K562 (cell line): ENCODE measurements at regions not wholly inside any gene's neighbourhood (a gene's known extent, or its start where the extent isn't known, plus 50 kb on each side); places are given as distances from the start of the nearest gene placed in this dataset.

ENCODE experiments used
- ARID2 ChIP-seq: fragments of 450-650 bp; IDR thresholded peaks from 2 replicates; pipeline ENCODE4 v1.6.1; 2017; ENCODE audit warnings: antibody characterized with exemption, mild to moderate bottlenecking
- ASH1L ChIP-seq: fragments of 450-650 bp; IDR thresholded peaks from 2 replicates; pipeline ENCODE4 v1.6.1; 2018; ENCODE audit warnings: borderline replicate concordance, mild to moderate bottlenecking, low read depth; ENCODE audit not compliant: partially characterized antibody
- CSDE1 ChIP-seq, 2 experiments: fragments of 450-650 bp; IDR thresholded peaks; 2 replicates each; pipeline ENCODE4 v1.6.1; 2016; ENCODE audit warnings: mild to moderate bottlenecking in 1 of 2
- DNMT1 ChIP-seq: fragments of 450-650 bp; IDR thresholded peaks from 2 replicates; pipeline ENCODE4 v1.6.1; 2016; ENCODE audit warnings: antibody characterized with exemption, mild to moderate bottlenecking
- KHSRP ChIP-seq: fragments of 450-650 bp; IDR thresholded peaks from 2 replicates; pipeline ENCODE4 v1.6.1; 2017
- MCM7 ChIP-seq, 2 experiments: fragments of 450-650 bp; IDR thresholded peaks; 2 replicates each; pipeline ENCODE4 v1.6.1; 2016 to 2018
- NFRKB ChIP-seq: fragments of 450-650 bp; IDR thresholded peaks from 2 replicates; pipeline ENCODE4 v1.6.1; 2016; ENCODE audit warnings: low read depth
- PHB2 ChIP-seq: fragments of 450-650 bp; IDR thresholded peaks from 2 replicates; pipeline ENCODE4 v1.6.1; 2017; ENCODE audit warnings: low read depth
- SMARCA5 ChIP-seq: fragments of 450-650 bp; IDR thresholded peaks from 2 replicates; pipeline ENCODE4 v1.6.1; 2016
- TRIM24 ChIP-seq, 2 experiments: fragments of 450-650 bp; IDR thresholded peaks; 2 replicates each; pipeline ENCODE4 v1.6.1; 2016
- YBX1 ChIP-seq: fragments of 450-650 bp; IDR thresholded peaks from 2 replicates; pipeline ENCODE4 v1.7.1; 2016; ENCODE audit warnings: mild to moderate bottlenecking
- ZNF24 ChIP-seq: fragments of 450-650 bp; IDR thresholded peaks from 2 replicates; pipeline ENCODE4 v1.6.1; 2016
- ZSCAN29 ChIP-seq: fragments of 450-650 bp; IDR thresholded peaks from 2 replicates; pipeline ENCODE4 v1.6.1; 2017
- TF ChIP-seq, protein P1 (sequence below): fragments of 450-650 bp; IDR thresholded peaks from 2 replicates; pipeline ENCODE4 v1.7.0; 2016; ENCODE audit warnings: borderline replicate concordance
- TF ChIP-seq, protein P2 (sequence below), 2 experiments: fragments of 450-650 bp; IDR thresholded peaks; 2 replicates each; pipeline ENCODE4 v1.6.1; 2016

GRCh38 chr22:16534408-16535206 lies 58.0 kb downstream of the CCT8L2 start (continued):
- TF ChIP-seq, protein P1, sequence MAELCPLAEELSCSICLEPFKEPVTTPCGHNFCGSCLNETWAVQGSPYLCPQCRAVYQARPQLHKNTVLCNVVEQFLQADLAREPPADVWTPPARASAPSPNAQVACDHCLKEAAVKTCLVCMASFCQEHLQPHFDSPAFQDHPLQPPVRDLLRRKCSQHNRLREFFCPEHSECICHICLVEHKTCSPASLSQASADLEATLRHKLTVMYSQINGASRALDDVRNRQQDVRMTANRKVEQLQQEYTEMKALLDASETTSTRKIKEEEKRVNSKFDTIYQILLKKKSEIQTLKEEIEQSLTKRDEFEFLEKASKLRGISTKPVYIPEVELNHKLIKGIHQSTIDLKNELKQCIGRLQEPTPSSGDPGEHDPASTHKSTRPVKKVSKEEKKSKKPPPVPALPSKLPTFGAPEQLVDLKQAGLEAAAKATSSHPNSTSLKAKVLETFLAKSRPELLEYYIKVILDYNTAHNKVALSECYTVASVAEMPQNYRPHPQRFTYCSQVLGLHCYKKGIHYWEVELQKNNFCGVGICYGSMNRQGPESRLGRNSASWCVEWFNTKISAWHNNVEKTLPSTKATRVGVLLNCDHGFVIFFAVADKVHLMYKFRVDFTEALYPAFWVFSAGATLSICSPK = 0 out of 2 replicates have a peak, but pooled peaks have one; percentile 54
- peak; percentile 79 to 88 for TF ChIP-seq TRIM24 (IDR thresholded peaks at IDR 0.05)
- TF ChIP-seq, protein P2, sequence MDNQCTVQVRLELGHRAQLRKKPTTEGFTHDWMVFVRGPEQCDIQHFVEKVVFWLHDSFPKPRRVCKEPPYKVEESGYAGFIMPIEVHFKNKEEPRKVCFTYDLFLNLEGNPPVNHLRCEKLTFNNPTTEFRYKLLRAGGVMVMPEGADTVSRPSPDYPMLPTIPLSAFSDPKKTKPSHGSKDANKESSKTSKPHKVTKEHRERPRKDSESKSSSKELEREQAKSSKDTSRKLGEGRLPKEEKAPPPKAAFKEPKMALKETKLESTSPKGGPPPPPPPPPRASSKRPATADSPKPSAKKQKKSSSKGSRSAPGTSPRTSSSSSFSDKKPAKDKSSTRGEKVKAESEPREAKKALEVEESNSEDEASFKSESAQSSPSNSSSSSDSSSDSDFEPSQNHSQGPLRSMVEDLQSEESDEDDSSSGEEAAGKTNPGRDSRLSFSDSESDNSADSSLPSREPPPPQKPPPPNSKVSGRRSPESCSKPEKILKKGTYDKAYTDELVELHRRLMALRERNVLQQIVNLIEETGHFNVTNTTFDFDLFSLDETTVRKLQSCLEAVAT (IDR thresholded peaks at IDR 0.05) = peak in 1 of 2 experiments; percentile 52; a peak in 1 of 4 replicates
- TF ChIP-seq PHB2 = 0 out of 2 replicates have a peak, but pooled peaks have one; percentile 43
- TF ChIP-seq MCM7 (IDR thresholded peaks at IDR 0.05) = peak in 1 of 2 experiments; percentile 40; a peak in 1 of 4 replicates
- TF ChIP-seq NFRKB = 0 out of 2 replicates have a peak, but pooled peaks have one; percentile 4
- peak; percentile 38 for TF ChIP-seq ASH1L
- TF ChIP-seq CSDE1 (IDR thresholded peaks at IDR 0.05) = peak in 1 of 2 experiments; percentile 71; a peak in 1 of 4 replicates
- 0 out of 2 replicates have a peak, but pooled peaks have one; percentile 83 for TF ChIP-seq YBX1
- TF ChIP-seq SMARCA5 = peak; percentile 71; the same call in 1 of the 2 replicates
- 0 out of 2 replicates have a peak, but pooled peaks have one; percentile 46 for TF ChIP-seq ZSCAN29
- TF ChIP-seq ZNF24 = 0 out of 2 replicates have a peak, but pooled peaks have one; percentile 22
- TF ChIP-seq DNMT1 = peak; percentile 71; the same call in 1 of the 2 replicates
- peak; percentile 68; the same call in 1 of the 2 replicates for TF ChIP-seq ARID2
- TF ChIP-seq KHSRP = 0 out of 2 replicates have a peak, but pooled peaks have one; percentile 51
- TF ChIP-seq, all 486 proteins: peak for 26; not testable (repeated sequence) for 460
